KG1 (cell line): ENCODE measurements at regions not wholly inside any gene's neighbourhood (a gene's known extent, or its start where the extent isn't known, plus 50 kb on each side); places are given as distances from the start of the nearest gene placed in this dataset.

Experiments used
- DNase-seq: peaks from one replicate; lab custom pipeline; 2025; lab: John Stamatoyannopoulos, UW

DNA sequence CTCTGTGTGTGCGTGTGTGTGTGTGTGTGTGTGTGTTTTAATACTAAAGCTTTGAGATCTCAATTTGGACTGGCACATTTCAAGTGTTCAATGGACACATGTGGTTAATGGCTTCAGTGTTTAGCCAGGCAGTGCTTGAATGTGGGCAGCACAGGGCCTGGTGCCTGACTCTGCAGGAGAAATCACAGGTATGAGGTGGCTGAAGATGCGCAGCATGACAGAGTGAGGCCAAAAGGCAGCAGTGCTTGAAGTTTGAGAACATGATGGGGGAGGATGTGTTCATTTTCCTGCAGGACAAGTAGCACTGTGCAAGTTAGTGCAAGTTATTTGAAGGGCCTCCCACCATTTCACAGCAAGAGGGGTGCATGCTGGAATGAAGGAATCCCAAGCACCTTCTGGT lies 620.5 kb upstream of the TBL1XR1 start:
- no peak for DNase-seq

DNA sequence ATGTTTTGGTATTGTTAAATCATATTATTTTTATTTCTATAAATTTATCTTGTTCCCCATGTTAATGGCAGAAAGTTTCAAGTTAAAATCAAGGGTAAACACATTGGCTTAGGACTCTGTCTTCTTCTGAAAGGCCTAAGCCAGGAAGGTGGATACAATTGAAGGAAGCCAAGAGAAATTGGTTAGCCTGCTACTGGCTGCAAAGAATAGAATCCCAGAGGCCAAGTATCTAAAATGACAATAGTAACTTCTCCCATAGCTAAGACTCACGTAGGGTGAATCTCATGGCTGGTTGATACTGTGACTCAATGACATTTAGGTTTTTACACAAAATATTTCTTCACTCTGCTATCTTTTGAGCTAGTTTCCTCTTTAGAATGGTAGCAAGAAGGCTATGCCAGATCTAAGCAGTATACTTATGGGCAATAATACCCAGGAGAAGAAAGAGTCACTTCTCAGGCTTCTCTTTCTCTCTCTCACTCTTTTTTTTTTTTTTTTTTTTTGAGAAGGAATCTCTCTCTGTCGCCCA lies 621.5 kb upstream of the TBL1XR1 start:
- no peak for DNase-seq

DNA sequence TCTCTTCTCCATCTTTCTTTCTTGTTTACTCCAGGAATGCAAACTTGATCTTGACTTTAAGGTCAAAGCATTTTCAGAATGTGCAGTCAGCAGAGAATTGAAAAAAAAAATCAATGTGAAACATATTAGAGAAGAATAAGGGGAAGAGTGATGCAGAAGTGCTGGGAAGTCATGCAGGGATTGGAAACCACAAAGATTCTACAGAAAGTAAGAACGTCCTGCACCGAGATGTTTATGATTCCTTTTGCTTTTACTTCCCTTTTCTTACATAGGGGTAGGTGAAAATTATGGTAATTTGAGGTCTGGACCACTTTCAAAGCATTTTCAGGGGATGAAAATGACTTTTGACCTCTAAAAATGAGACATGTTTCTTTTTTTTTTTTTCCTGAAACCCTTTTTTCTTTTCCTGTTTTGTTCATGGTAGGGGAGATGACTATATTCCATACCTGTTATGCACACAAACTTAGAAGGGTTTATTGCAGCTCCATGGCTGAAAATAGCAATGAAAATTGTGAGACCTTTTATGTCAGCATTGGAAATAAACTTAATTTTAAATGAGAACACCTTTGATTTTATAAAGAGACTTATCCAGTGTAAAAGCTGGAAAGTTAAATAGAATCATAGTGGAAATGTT lies 623.5 kb upstream of the TBL1XR1 start:
- no peak for DNase-seq

DNA sequence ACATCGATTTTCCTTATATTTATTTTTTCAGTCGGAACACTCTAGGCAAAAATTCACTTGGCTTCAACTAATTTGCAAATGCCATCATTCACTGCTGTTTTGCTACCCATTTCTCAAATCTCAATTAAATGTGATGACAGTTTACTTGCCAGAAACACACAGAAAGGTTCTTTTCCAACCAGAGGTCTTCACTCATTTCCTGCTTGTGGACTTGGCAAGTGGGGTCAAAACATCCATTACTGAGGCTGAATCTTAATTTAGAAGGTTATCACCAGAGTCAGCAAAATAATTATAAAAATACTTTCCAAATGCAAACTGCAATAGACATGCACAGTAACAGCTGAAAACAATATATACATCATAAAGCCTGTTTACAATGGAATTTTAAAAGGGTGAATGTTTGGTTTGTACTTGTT lies 625.4 kb upstream of the TBL1XR1 start:
- DNase-seq = no peak

DNA sequence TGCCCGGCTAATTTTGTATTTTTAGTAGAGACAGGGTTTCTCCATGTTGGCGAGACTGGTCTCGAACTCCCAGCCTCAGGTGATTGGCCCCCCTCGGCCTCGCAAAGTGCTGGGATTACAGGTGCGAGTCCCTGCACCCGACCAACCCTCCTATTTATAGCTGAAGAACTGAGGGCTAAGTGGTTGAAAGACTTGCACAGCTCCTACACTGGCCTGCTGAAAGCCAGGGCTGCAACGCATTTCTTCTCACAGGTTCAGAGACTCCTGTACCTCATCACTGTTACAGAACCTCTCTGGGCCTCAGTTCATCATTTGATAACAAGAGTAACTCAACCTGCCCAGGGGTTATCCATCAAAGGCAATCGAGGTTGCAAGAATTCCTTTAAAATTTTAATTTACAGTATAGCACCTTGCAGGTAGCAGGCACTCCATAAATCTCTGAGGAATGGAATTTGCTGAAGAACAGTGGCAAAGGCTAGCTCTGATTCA lies 626.5 kb upstream of the TBL1XR1 start:
- DNase-seq = no peak

DNA sequence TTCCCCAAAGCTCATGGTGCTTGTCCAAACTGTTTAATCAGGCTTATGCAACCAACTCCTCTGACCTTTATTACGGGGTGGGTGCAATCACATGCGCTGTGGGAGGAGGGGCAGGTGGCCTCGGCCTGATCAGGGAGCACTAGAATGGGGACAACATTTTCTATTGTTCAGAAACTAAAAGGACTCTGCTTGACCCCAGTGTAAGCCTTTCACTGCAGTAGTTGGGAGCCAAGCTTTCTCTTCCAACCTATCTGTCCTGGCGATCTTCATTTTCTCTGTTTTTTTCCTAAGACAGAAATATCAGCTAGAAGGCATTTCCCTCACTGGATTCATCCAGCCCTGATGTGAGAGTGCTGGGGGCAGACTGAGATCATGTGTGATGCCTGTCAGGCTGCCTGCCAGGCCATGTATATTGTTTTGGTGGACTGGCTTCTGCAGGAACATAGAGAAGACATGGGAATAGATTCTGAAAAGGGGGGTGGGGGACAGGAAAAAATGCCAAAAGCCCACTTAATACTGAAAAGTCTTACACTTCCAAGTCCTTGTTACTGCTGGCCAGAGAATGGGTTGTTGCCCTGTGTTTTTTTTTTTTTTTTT lies 627.0 kb upstream of the TBL1XR1 start:
- no peak for DNase-seq

DNA sequence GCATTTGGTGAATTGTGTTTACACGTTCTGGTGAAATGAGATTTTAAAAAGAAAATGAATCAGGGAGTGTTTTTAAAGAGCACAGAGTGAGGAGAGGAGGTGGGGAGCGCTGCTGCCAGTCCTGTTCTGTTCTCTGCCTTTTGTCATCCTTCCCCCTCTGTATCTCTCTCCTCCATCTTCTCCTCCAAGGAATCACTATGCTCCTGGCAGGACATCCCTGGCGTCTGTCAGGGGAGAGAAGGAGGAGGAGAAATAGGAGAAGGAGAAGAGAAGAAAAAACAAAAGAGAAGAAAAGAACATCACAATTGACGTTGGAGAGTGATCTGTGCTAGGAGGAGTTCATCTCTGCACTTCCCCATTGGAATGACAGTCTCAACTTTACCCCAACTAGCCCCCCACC lies 627.6 kb upstream of the TBL1XR1 start:
- DNase-seq = no peak

DNA sequence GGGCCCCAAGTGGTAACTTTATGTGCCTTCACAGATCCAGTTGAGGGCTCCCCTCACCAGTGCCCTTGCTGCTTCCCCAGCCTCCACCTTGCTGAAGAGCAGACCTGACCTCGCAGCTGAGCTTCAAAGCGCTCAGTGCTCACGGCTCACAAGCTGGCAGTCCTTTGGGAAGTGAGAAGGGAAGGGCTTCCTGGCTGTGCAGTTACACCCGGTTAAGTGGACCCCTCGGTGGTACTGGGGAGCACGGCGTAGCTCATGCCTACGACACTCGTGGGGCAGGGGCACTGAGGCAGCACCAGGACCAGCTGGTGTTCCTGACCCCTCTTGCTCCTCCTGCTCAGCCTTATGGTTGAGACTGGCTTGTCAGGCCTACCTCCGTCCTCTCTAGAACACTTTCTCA lies 629.0 kb upstream of the TBL1XR1 start:
- no peak for DNase-seq

DNA sequence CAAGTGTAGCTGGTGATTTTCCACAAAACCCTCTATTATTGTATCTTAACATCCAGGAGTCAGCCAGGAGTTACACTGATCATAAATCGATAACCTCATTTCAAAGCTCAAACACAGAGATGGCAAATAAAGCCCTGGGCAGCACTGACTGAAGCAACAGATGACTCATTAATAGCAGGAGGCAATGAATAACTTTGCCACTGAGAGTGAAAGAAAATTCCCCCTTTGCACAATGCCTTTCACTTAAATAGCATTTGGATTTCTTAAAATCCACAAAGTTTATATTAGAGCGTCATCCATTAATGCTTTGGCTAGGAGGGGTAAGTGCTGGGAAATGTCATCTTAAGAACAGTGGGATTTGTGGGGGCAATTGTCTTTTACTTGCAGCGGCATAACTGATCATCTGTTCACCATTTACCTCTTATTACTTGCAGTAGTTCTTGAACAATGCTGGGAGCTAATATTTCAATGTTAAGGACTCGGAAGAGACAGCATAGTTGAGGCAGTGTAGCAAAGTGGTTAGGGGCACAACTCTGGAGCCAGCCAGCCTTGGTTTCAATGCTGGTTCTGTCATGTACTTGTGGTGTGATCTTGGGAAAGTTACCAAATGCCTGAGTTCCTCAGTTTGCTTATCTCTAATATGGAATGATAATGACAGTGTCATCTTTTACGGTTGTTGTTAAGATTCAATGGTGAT lies 630.4 kb upstream of the TBL1XR1 start:
- DNase-seq = no peak

DNA sequence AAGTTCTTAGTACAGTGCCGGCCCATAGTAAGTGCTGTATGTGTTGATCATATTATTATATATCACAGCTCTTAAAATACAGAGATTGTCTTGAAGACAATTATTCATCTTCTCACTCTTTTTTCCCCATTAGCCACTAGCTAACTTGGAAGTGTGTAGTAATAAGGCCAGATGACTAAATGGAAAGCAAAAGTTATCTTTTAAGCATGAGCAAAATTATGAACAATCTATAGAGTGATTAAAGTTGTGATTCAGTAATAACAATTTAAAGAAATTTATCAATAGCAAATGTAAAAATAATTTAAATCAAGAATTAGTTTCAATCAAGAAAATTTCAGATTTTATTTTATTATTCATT lies 630.9 kb upstream of the TBL1XR1 start:
- DNase-seq = no peak

DNA sequence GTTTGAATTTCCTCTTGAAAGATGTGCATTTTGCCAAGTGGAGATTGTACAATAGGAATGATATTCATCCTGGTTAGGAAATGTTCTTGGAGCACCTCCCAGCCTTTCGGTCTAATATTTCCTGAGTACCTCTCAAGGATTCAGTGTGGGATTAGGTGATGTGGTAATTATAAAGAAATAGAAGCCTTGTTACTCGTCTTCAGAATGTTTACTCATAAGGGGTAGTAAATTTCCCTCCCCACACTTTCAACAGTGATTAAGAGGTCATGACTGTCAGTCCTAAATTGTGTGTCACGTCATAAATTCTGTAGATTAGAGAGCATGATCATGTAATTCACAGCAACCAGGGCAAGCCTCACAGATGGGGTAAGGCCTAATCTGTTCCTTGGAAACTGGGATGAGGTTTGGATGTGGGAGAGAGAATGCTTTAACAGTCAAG lies 633.1 kb upstream of the TBL1XR1 start:
- DNase-seq = no peak

DNA sequence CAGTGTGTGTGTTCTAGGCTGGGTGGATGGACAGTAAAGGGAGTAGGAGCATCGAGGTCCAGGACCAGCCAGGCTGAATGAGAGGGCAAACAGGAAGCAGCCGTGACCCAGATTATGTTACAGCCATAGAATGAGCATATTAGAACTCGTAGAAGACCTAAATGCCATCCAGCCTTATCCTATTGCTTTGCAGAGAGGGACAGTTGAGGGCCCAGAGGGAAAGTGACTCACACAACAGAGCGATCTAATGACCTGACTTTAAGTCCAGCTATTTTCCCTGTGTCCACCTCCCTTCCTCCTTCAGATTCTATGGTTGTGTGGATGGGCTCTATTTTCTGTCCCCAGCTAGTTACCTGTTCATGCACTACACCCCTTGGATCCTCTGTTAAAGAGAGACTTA lies 634.1 kb upstream of the TBL1XR1 start:
- DNase-seq = no peak

DNA sequence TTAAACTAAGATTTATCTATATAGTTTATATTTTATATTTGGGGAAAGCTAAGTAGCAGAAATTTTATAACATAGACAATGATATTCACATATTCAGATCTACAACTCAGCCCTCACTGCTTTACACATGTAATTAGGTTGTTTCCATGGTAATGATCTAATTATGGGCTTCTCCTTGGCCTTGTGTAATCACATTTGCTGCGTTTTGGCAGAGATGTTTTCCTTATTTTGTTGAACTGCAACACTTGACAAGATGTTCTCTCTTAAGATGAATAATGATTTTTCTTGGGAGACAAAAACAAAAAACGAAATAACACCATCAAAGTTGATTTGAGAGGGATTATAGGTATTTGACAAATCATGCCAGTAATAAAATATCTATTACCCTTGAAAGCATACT lies 635.6 kb upstream of the TBL1XR1 start:
- no peak for DNase-seq

DNA sequence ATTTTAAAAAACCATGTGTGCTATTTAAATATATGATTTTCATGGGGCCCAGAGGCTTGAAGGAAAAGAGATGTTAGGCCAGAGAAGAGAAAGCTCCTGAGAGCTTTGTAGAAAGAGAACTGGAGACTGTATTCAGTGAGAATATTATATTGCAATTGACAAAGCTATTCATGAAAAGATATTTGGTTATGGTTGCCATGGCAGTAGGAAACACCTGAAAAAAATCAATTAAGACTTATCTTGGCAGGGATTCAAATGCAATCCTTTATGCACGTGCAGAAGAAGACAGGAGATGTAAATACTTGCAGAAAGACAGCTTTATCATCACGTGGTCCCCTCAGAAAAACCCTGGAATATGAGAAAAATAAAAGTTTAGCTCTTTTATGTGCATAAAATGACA lies 636.0 kb upstream of the TBL1XR1 start:
- DNase-seq = no peak

DNA sequence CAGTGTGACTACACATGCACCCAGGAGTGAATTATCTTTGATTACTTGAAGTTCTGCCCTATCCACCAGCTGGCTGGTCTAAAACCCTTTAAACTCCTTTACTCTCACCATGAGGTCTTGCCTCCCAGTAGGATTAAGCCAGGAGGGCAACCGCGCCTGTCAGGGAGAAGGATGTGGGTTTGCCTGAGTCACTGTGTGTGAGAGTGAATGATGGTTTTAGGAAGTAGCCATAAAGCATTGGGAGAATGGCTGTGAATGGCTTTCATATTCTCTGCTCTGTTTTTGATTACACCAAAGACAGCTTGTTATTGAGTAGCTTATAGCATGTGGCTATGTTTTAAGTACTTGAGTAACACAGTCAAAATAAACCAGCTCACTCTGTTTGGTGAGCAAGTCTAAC lies 637.7 kb upstream of the TBL1XR1 start:
- peak; percentile 7 for DNase-seq

DNA sequence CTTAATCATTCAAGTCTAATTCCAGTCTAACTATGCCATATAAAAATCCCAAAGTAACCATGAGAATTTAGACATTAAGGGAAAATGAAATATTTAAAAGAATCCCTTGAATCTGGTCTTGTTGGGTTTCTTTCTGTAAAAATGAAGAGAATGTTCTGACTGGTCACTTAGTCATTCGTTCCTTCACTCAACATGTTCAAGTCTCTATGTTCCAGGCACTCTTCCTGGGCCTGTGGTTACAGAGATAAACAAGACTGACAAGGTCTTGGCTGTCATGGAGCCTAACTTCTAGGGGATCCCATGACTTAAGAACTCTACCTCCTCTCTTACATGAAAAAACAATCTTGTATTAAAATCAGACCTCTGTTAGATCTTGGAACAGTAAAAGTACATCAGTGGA lies 638.6 kb upstream of the TBL1XR1 start:
- DNase-seq = no peak

DNA sequence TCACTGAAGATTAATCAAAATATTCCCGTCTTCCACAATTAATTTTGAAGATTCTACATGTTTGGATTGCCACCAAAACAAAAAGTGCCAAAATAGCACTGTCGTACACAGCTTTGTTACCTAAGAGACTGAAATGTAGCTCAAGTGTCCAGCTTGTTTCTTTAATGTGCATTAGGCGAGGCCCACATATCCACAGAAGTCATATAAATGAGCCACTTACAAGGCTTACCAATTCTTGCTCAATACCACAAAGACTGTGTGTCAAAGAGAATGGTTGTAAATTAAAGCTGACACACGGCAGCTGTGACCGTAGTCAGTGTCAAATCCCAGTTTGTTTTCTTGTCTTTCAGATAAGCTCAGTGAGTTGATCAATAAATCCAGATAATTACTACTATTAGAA lies 639.4 kb upstream of the TBL1XR1 start:
- DNase-seq = no peak

DNA sequence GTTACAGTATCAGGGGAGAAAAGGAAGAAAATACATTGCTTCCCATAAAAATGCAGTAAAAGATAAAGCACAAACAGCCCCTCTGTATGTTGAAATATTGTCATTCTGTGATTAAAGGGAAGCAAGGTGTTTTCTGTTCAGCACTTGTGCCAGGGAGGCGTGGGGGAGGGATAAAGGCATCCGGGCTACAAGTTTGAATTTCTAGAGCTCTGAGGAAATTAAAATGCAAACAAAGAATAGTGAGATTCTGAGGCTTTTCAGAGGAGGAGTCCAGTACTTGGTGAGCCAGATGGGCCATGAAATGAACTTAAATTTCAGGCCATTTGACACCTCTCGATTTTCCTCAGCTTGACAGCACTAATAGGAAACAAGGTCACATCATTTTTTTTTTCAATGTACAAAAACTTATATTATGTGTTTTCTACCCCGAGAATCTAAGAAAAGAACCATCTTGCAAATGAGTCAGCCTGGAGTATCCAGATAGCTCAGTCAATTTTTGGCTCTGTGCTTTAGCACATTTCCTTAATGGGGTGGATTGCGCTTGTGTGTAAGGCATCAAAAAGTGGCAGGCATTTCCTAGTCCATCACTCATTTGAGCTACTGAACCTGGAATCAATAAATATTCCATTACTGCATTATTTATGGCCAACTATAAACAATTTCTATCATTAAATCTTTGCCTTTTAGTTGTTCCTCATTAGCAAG lies 640.8 kb upstream of the TBL1XR1 start:
- DNase-seq = no peak

DNA sequence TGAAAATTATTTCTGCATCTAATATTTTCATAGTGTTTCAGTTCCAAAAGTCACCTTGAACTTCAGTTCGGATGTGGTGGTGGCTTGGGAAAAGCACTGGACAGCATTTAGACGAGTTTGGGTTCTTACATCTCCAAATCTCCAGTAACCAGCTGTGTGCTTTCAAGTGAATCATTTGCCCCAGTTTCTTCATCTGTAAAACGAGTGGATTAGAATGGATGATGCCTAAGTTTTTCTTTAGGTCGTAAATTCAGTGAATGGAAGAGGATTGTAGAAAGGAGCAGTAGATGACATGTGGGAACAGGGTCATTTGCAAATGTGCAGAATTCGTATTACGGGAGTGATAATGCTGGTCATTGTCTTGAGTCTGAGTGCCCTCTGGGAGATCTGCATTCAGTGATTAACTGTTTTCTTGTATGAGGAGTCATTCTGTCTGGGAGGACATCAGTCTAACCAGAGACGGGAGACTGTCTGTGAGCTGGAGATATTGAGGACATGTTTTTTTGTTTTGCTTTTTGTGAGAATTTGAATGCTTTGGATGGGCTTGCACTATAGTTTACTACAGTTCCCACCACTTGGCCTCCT lies 641.6 kb upstream of the TBL1XR1 start:
- DNase-seq = no peak

DNA sequence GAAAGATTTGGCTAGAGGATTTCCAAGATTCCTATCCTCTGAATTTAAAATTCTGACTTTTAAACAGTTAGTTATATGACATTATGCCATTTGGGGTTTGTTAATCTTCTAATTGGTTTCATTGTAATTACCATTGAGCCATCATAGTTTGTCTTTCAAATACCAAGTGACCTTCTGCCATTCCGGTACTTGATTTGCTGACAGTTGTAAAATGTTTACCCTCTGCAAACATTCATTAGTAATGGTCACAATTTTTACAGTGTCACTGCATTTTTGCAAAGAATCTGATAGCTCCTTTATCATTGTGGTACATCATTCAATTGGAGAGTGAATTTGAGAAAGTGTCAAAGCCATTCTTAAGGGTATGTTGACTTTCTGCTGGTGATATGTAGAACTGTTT lies 645.0 kb upstream of the TBL1XR1 start:
- DNase-seq = no peak

DNA sequence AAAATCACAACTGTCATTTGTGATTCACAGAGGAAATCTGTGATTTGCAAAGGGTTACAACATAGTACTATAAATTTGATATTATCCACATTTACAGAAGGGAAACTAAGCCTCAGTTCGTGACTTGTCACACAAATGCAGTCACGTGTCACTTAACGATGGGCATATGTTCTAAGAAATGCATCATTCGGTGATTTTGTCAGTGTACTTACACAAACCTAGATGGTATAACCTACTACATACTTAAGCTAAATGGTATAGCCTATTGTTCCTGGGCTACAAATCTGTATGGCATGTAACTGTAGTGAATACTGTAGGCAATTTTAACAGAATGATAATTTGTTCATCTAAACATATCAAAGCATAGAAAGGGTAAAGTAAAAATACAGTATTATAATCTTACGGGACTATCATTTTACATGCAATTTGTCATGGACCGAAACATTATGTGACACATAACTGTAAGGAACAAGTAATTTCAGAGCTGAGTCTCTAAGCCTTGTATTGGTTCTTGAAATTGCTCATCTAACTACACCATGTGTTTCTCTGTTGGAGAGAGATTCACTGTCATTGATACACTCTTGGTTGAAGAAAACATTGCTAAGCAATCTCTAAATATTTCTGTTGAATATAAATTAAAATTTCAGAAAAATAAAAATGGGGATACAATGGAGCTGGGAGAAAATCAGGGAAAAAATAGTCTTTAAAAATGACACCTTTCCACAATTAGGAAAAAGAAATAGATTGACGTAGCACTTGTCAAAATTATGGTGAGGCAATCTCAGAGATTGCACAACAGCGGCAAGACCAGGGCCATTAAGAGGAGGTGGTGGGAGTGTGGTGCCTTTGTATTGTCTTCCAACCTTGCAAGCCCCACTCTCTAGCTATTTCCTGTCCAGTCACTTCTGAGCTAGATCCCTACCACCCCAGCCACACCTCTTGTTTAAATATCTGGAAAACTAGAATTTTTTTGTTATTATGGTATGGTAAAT lies 645.8 kb upstream of the TBL1XR1 start:
- DNase-seq = no peak
